Right hindlimb (tissue), 1 donor: ENCODE measurements at regions not wholly inside any gene's neighbourhood (a gene's known extent, or its start where the extent isn't known, plus 50 kb on each side); places are given as distances from the start of the nearest gene placed in this dataset.
"Not testable (repeated sequence)": the region's sequence is repeated elsewhere in the genome, so short reads cannot be mapped to it uniquely, and the experiment has no call there.

Experiments used
- DNase-seq: peaks from one replicate; pipeline ENCODE4 v3.0.0-alpha.2; 2018

GRCh38 chr7:86002858-86003257 lies 640.9 kb upstream of the GRM3 start:
- DNase-seq, result no peak

GRCh38 chr7:85997515-85997914 lies 646.2 kb upstream of the GRM3 start:
- DNase-seq, result no peak

GRCh38 chr7:85995101-85995500 lies 648.6 kb upstream of the GRM3 start:
- DNase-seq, result no peak

- no peak for DNase-seq
Measured at GRCh38 chr7:85980740-85981139, 663.0 kb upstream of the GRM3 start.

GRCh38 chr7:85974176-85974575 lies 669.5 kb upstream of the GRM3 start:
- no peak for DNase-seq

- DNase-seq, result no peak
Measured at GRCh38 chr7:85972504-85973141, 671.1 kb upstream of the GRM3 start.

GRCh38 chr7:85954961-85955360 lies 688.7 kb upstream of the GRM3 start:
- DNase-seq, result no peak

- DNase-seq, result no peak
Measured at GRCh38 chr7:85950871-85951270, 692.8 kb upstream of the GRM3 start.

GRCh38 chr7:85950418-85950817 lies 693.3 kb upstream of the GRM3 start:
- no peak for DNase-seq

- DNase-seq, result no peak
Measured at GRCh38 chr7:85947767-85948166, 695.9 kb upstream of the GRM3 start.

- DNase-seq, result no peak
Measured at GRCh38 chr7:85940798-85941197, 702.9 kb upstream of the GRM3 start.

- no peak for DNase-seq
Measured at GRCh38 chr7:85931919-85932318, 711.8 kb upstream of the GRM3 start.

- no peak for DNase-seq
Measured at GRCh38 chr7:85928500-85928899, 715.2 kb upstream of the GRM3 start.

- no peak for DNase-seq
Measured at GRCh38 chr7:85927226-85927625, 716.5 kb upstream of the GRM3 start.

- no peak for DNase-seq
Measured at GRCh38 chr7:85924062-85924461, 719.6 kb upstream of the GRM3 start.

- DNase-seq, result no peak
Measured at GRCh38 chr7:85916016-85916415, 727.7 kb upstream of the GRM3 start.

- DNase-seq, result no peak
Measured at GRCh38 chr7:85914437-85914836, 727.6 kb upstream of the SEMA3D start.

- no peak for DNase-seq
Measured at GRCh38 chr7:85908051-85908450, 721.2 kb upstream of the SEMA3D start.

- no peak for DNase-seq
Measured at GRCh38 chr7:85897967-85898366, 711.1 kb upstream of the SEMA3D start.

GRCh38 chr7:85896531-85896930 lies 709.7 kb upstream of the SEMA3D start:
- DNase-seq, result no peak

GRCh38 chr7:85895835-85896234 lies 709.0 kb upstream of the SEMA3D start:
- DNase-seq, result no peak

GRCh38 chr7:85891900-85892299 lies 705.0 kb upstream of the SEMA3D start:
- DNase-seq, result not testable (repeated sequence)

GRCh38 chr7:85890244-85890811 lies 703.5 kb upstream of the SEMA3D start:
- no peak for DNase-seq

GRCh38 chr7:85887133-85887532 lies 700.3 kb upstream of the SEMA3D start:
- no peak for DNase-seq

- DNase-seq, result no peak
Measured at GRCh38 chr7:85882335-85882734, 695.5 kb upstream of the SEMA3D start.
